ENCODE measurements at regions not wholly inside any gene's neighbourhood (a gene's known extent, or its start where the extent isn't known, plus 50 kb on each side); places are given as distances from the start of the nearest gene placed in this dataset.

DNA sequence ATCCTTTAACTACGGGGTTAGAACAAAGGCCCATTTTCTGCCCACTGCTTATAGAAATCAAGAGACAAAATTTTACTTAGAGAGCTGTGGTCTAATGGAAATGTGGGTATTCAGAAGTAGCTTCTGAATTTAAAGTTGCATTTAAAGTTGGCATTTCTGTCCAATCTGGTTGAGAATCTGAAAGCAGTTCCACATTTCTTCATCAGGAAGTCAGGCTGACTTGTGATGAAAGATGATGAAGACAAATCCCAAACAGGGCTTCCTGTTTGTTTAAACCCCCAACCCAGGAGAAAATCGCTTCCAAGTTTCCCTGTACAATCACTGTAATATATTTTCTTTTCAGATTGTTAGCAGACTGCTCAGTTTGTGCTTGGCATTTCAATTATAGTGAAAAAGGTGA is 345.3 kb downstream of the SPRY1 start:
- TF ChIP-seq CTCF (IDR thresholded peaks at IDR 0.05; ENCODE audit: low read length) (no peak), EZH2 (optimal IDR thresholded peaks at IDR 0.05; ENCODE audit: low read depth, low read length) (no peak)

Data from MM.1S (cell line).